ENCODE measurements at regions not wholly inside any gene's neighbourhood (a gene's known extent, or its start where the extent isn't known, plus 50 kb on each side); places are given as distances from the start of the nearest gene placed in this dataset.

- WGBS, 2 donors (ENCODE audit: low coverage in 1 of 2): 36 to 62% methylated on average over 1 to 2 of the region's 2 CpGs
These were observed 117.5 kb upstream of the NCKAP5 start for GRCh38 chr2:133685636-133686215.

GRCh38 chr2:133690780-133691179, 122.5 kb upstream of the NCKAP5 start:
- H3K4me1 ChIP-seq: no peaks in the 10 kb centered on the region
- H3K27me3 ChIP-seq: no peaks in the 10 kb centered on the region
- no peak for ATAC-seq
- H3K27ac ChIP-seq: no peak overlapping the region
- H3K9me3 ChIP-seq: peaks cover 0 to 5% (median 0%) of the 10 kb centered on the region in 3 donors
- no peak overlapping the region for H3K4me3 ChIP-seq
- 63 to 100% methylated on average over 2 to 3 of the region's 3 CpGs for WGBS, 2 donors (ENCODE audit: low coverage in 1 of 2)
- H3K36me3 ChIP-seq: no peaks in the 10 kb centered on the region
- TF ChIP-seq CTCF (IDR thresholded peaks at IDR 0.05) (no peak), EP300 (IDR thresholded peaks at IDR 0.05) (no peak), POLR2AphosphoS5 (IDR thresholded peaks at IDR 0.05) (no peak), POLR2A (IDR thresholded peaks at IDR 0.05) (no peak)

More at GRCh38 chr2:133685636-133686215, 117.5 kb upstream of the NCKAP5 start:
- Histone ChIP-seq H3K27me3 (no peaks in the 10 kb centered on the region), H3K36me3 (no peaks in the 10 kb centered on the region), H3K27ac (no peak overlapping the region), H3K4me3 (no peak overlapping the region), H3K9me3 (no peaks in the 10 kb centered on the region), H3K4me1 (no peaks in the 10 kb centered on the region)
- no peak for ATAC-seq
- no peak for TF ChIP-seq POLR2AphosphoS5 (IDR thresholded peaks at IDR 0.05)
- no peak for TF ChIP-seq EP300 (IDR thresholded peaks at IDR 0.05)
- no peak for TF ChIP-seq CTCF (IDR thresholded peaks at IDR 0.05)
- TF ChIP-seq POLR2A (IDR thresholded peaks at IDR 0.05): no peak

- TF ChIP-seq CTCF (IDR thresholded peaks at IDR 0.05) (no peak), POLR2A (IDR thresholded peaks at IDR 0.05) (no peak), POLR2AphosphoS5 (IDR thresholded peaks at IDR 0.05) (no peak), EP300 (IDR thresholded peaks at IDR 0.05) (no peak)
- H3K9me3 ChIP-seq: peaks cover 0 to 5% (median 0%) of the 10 kb centered on the region in 3 donors
- H3K27ac ChIP-seq: no peak overlapping the region
- ATAC-seq: no peak
- no peaks in the 10 kb centered on the region for H3K36me3 ChIP-seq
- no peaks in the 10 kb centered on the region for H3K4me1 ChIP-seq
- no peak overlapping the region for H3K4me3 ChIP-seq
- 71% methylated on average over 1 of the region's 2 CpGs; no CpG with 5 or more reads in 1 of the 2 donors for WGBS, 2 donors (ENCODE audit: low coverage in 1 of 2)
- H3K27me3 ChIP-seq: no peaks in the 10 kb centered on the region
These were observed 123.1 kb upstream of the NCKAP5 start for GRCh38 chr2:133691336-133691735.

- no CpG with 5 or more reads among the region's 1 CpG for WGBS, 2 donors (ENCODE audit: low coverage in 1 of 2)
- TF ChIP-seq POLR2AphosphoS5 (IDR thresholded peaks at IDR 0.05) (no peak), POLR2A (IDR thresholded peaks at IDR 0.05) (no peak), EP300 (IDR thresholded peaks at IDR 0.05) (no peak), CTCF (IDR thresholded peaks at IDR 0.05) (no peak)
- H3K27me3 ChIP-seq: no peaks in the 10 kb centered on the region
- H3K36me3 ChIP-seq: no peaks in the 10 kb centered on the region
- H3K9me3 ChIP-seq: peaks cover 0 to 14% (median 0%) of the 10 kb centered on the region in 3 donors
- no peak overlapping the region for H3K4me3 ChIP-seq
- no peaks in the 10 kb centered on the region for H3K4me1 ChIP-seq
- H3K27ac ChIP-seq: no peak overlapping the region
- ATAC-seq: no peak
These were observed 137.0 kb upstream of the NCKAP5 start for GRCh38 chr2:133705287-133705686.

- WGBS, 2 donors (ENCODE audit: low coverage in 1 of 2): 90 to 100% methylated on average over 2 of the region's 3 CpGs
- Histone ChIP-seq H3K27ac (no peak overlapping the region), H3K4me3 (no peak overlapping the region)
These were observed 142.3 kb upstream of the NCKAP5 start for GRCh38 chr2:133710613-133711012.

More at GRCh38 chr2:133710613-133711012, 142.3 kb upstream of the NCKAP5 start:
- Histone ChIP-seq H3K27me3 (no peaks in the 10 kb centered on the region), H3K9me3 (peaks cover 0 to 14% (median 0%) of the 10 kb centered on the region in 3 donors), H3K36me3 (no peaks in the 10 kb centered on the region), H3K4me1 (no peaks in the 10 kb centered on the region)
- TF ChIP-seq CTCF (IDR thresholded peaks at IDR 0.05) (no peak), POLR2A (IDR thresholded peaks at IDR 0.05) (no peak), EP300 (IDR thresholded peaks at IDR 0.05) (no peak), POLR2AphosphoS5 (IDR thresholded peaks at IDR 0.05) (no peak)
- no peak for ATAC-seq

Measured in gastroesophageal sphincter (tissue), 4 donors.